Nephron (organoid): ENCODE measurements at regions not wholly inside any gene's neighbourhood (a gene's known extent, or its start where the extent isn't known, plus 50 kb on each side); places are given as distances from the start of the nearest gene placed in this dataset.

Source experiments
- H3K27ac Mint-ChIP-seq, 3 experiments: 2 replicates each; pipeline ENCODE4 v1.8.0; 2020; ENCODE audit warnings: mixed read lengths in 3 of 3, mild to moderate bottlenecking in 2 of 3, moderate library complexity in 1 of 3
- H3K27me3 Mint-ChIP-seq: 2 replicates; pipeline ENCODE4 v1.8.0; 2021; ENCODE audit warnings: low read depth, mild to moderate bottlenecking, moderate library complexity, mixed read lengths
- H3K36me3 Mint-ChIP-seq: 2 replicates; pipeline ENCODE4 v1.8.0; 2020; ENCODE audit warnings: low read depth, mixed read lengths
- H3K4me1 Mint-ChIP-seq: 2 replicates; pipeline ENCODE4 v1.8.0; 2020; ENCODE audit warnings: mixed read lengths
- H3K4me3 Mint-ChIP-seq, 3 experiments: 2 replicates each; pipeline ENCODE4 v1.8.0; 2020; ENCODE audit warnings: mild to moderate bottlenecking in 3 of 3, mixed read lengths in 3 of 3, moderate library complexity in 2 of 3
- H3K9me3 Mint-ChIP-seq: 2 replicates; pipeline ENCODE4 v1.8.0; 2020; ENCODE audit warnings: mixed read lengths
- TF ChIP-seq, protein P1 (sequence below), 3 experiments: fragments of 200-600 bp; sonication (generic); IDR thresholded peaks; one replicate each; pipeline ENCODE4 v1.5.0; 2021; ENCODE audit warnings: antibody characterized with exemption in 3 of 3; ENCODE audit not compliant: unreplicated experiment in 3 of 3

DNA sequence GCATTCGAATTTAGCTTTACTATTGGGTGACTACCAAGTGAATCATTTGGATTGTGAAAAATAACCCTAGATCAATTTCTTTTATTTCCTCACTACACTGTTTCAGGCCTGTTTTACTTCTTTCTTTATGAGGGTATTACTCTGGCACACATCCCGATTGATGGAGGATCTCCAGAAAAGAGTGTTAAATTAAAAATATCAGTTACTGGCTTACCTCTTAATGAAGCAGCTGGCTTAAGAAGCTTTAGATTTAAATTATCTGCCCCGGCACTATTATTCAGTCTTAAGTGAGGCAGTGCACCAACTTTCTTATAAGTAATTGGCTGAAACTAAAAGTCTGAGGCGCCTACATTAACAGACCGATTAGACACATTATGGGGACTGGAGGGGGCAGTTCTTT is 1097.4 kb downstream of the TTLL7 start:
- Mint-ChIP-seq H3K9me3 (no peaks in the 10 kb centered on the region), H3K36me3 (no peaks in the 10 kb centered on the region), H3K27me3 (no peaks in the 10 kb centered on the region), H3K27ac (no peak overlapping the region), H3K4me3 (no peak overlapping the region), H3K4me1 (no peaks in the 10 kb centered on the region)
- TF ChIP-seq, protein P1, sequence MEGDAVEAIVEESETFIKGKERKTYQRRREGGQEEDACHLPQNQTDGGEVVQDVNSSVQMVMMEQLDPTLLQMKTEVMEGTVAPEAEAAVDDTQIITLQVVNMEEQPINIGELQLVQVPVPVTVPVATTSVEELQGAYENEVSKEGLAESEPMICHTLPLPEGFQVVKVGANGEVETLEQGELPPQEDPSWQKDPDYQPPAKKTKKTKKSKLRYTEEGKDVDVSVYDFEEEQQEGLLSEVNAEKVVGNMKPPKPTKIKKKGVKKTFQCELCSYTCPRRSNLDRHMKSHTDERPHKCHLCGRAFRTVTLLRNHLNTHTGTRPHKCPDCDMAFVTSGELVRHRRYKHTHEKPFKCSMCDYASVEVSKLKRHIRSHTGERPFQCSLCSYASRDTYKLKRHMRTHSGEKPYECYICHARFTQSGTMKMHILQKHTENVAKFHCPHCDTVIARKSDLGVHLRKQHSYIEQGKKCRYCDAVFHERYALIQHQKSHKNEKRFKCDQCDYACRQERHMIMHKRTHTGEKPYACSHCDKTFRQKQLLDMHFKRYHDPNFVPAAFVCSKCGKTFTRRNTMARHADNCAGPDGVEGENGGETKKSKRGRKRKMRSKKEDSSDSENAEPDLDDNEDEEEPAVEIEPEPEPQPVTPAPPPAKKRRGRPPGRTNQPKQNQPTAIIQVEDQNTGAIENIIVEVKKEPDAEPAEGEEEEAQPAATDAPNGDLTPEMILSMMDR (IDR thresholded peaks at IDR 0.05; ENCODE audit: unreplicated experiment in 3 of 3) = no peak

DNA sequence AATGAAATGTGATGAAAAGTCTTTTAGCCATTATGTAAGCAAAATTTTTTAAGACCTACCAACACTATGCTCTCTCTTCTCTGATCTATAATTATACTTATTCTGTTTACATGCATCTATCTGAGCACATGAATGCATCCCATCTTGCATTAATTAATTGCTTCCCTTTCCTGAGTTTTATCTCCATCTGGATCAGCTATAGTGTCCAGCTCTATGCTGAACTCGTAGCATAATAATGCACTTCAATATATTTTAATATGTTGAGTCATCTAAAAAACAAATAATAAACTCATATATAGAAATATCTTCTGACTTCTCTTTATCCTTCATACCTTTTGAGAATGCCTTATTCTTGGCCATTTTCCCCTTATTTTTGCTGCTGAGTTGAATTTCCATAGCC is 1097.8 kb downstream of the TTLL7 start:
- H3K27me3 Mint-ChIP-seq = no peaks in the 10 kb centered on the region
- H3K4me3 Mint-ChIP-seq = no peak overlapping the region
- H3K9me3 Mint-ChIP-seq = no peaks in the 10 kb centered on the region
- no peaks in the 10 kb centered on the region for H3K36me3 Mint-ChIP-seq
- no peaks in the 10 kb centered on the region for H3K4me1 Mint-ChIP-seq
- TF ChIP-seq, protein P1 (IDR thresholded peaks at IDR 0.05; ENCODE audit: unreplicated experiment in 3 of 3) = no peak
- H3K27ac Mint-ChIP-seq = no peak overlapping the region

DNA sequence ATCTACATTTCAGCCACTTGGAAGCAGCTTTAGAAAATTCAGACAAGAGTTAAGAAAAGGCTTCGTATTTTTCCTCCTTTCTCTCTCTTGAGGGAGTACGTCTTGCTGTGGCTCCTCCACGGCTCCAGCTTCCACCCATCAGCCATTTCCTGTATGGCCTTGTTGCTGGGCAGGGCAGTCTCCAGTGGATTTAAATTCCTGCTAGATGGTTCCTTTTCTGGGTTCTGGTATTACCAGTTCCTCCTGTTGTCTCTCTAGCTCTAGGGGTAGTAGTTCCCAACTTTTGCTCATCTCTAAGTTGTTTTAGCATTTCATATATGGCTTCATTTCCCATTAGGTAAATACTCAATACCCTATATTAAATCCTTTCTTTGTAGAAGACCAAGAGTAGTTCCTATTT is 1098.3 kb downstream of the ADGRL2 start:
- no peaks in the 10 kb centered on the region for H3K27me3 Mint-ChIP-seq
- H3K4me3 Mint-ChIP-seq = no peak overlapping the region
- no peaks in the 10 kb centered on the region for H3K4me1 Mint-ChIP-seq
- H3K36me3 Mint-ChIP-seq = no peaks in the 10 kb centered on the region
- no peak overlapping the region for H3K27ac Mint-ChIP-seq
- no peaks in the 10 kb centered on the region for H3K9me3 Mint-ChIP-seq
- TF ChIP-seq, protein P1 (IDR thresholded peaks at IDR 0.05; ENCODE audit: unreplicated experiment in 3 of 3) = no peak

DNA sequence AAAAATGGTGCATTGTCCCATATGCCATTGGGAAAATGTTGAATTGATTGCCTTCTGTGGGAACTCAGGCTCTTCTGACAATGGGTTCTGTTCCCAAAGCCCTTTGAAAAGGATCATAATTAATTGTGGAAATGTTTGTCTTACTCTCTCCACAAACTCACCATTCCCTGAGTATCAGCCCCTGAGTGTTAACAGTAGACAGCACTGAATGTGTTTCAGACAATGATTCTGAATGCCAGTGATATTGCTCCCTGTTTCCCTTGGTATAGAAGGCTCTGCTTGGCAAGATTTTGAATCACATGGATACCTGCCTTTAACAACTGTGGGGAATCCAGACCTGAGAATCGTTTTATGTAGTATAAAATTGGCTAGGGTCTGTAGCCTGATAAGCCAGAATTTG is 1096.8 kb downstream of the ADGRL2 start:
- no peak overlapping the region for H3K4me3 Mint-ChIP-seq
- H3K36me3 Mint-ChIP-seq = no peaks in the 10 kb centered on the region
- TF ChIP-seq, protein P1 (IDR thresholded peaks at IDR 0.05; ENCODE audit: unreplicated experiment in 3 of 3) = no peak
- no peaks in the 10 kb centered on the region for H3K4me1 Mint-ChIP-seq
- H3K9me3 Mint-ChIP-seq = no peaks in the 10 kb centered on the region
- H3K27ac Mint-ChIP-seq = no peak overlapping the region
- H3K27me3 Mint-ChIP-seq = no peaks in the 10 kb centered on the region

DNA sequence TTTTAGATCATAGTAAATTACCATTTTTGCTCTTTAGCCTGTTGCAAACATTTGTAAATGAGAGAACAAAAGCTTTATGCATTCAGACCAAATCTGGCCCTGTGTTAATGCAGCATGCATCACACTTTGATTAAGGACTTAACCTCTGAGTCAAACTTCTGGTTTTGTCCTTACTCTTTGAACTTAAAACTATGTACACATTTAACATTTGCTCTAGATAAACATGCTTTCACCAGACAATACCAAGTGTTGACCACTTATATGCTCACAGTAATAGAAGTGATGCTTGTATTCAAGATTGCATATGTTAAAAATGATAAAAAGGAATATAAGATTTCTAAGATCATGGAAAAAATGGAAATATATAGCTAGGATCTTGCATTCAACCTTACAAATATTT is 1095.3 kb downstream of the ADGRL2 start:
- Mint-ChIP-seq H3K36me3 (no peaks in the 10 kb centered on the region), H3K9me3 (no peaks in the 10 kb centered on the region), H3K27me3 (no peaks in the 10 kb centered on the region), H3K27ac (no peak overlapping the region), H3K4me3 (no peak overlapping the region), H3K4me1 (no peaks in the 10 kb centered on the region)
- TF ChIP-seq, protein P1 (IDR thresholded peaks at IDR 0.05; ENCODE audit: unreplicated experiment in 3 of 3) = no peak

DNA sequence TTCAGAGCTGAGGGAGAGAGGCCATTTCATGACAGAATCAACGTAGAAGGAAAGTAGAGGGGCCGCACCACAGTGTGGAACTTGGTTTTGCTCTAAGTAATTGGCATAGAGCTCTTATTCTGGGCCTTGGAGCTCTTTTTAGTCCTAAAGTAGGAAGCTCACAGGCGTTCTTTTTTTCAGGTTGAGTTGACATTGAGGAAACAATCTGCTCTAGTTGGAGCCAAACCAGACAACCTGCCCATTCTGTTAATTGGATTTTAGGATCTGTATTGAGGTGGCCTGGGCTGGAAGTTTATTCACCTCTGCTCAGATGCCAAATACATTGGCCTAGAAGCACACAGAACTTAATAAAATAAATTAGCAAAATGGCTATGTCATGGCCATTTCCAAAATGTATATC is 1093.9 kb downstream of the ADGRL2 start:
- Mint-ChIP-seq H3K4me1 (no peaks in the 10 kb centered on the region), H3K27me3 (no peaks in the 10 kb centered on the region), H3K9me3 (no peaks in the 10 kb centered on the region), H3K36me3 (no peaks in the 10 kb centered on the region), H3K4me3 (no peak overlapping the region), H3K27ac (no peak overlapping the region)
- TF ChIP-seq, protein P1 (IDR thresholded peaks at IDR 0.05; ENCODE audit: unreplicated experiment in 3 of 3) = no peak
